ENCODE measurements at regions not wholly inside any gene's neighbourhood (a gene's known extent, or its start where the extent isn't known, plus 50 kb on each side); places are given as distances from the start of the nearest gene placed in this dataset.

GRCh38 chr12:38484821-38485449, 168.4 kb downstream of the ALG10B start (continued):
- no peak for TF ChIP-seq ZNF79 (CRISPR knock-in tag; IDR thresholded peaks at IDR 0.05; ENCODE audit: low read depth)

GRCh38 chr12:38488866-38489265, 172.3 kb downstream of the ALG10B start:
- Histone ChIP-seq H3K4me2 (ENCODE audit: insufficient read depth, low read length) (no peak overlapping the region), H2AFZ (ENCODE audit: low read depth, low read length) (no peak overlapping the region), H3K4me1 (replicated peaks in 1 of 2; ENCODE audit: control insufficient read depth in 2 of 2, insufficient read depth in 2 of 2, low read length in 2 of 2) (no peaks in the 10 kb centered on the region), H3K79me2 (ENCODE audit: control insufficient read depth, insufficient read depth, low read length) (no peaks in the 10 kb centered on the region), H3K9ac (ENCODE audit: insufficient read depth in 1 of 2, low read depth in 2 of 2, low read length in 2 of 2) (no peak overlapping the region), H3K9me3 (replicated peaks; ENCODE audit: control insufficient read depth, insufficient read depth, low read depth, low read length) (no peaks in the 10 kb centered on the region), H3K4me3 (no peak overlapping the region), H3K36me3 (ENCODE audit: control insufficient read depth, insufficient read depth, low read length) (no peaks in the 10 kb centered on the region), H3K27ac (ENCODE audit: extremely low read depth, low read depth, low read length) (no peak overlapping the region), H3K27me3 (ENCODE audit: control insufficient read depth in 2 of 2, insufficient read depth in 2 of 2, low read length in 2 of 2) (no peaks in the 10 kb centered on the region), H4K20me1 (replicated peaks; ENCODE audit: control insufficient read depth, insufficient read depth, low read length) (no peaks in the 10 kb centered on the region), H3K9me1 (ENCODE audit: control insufficient read depth, insufficient read depth, low read length) (no peaks in the 10 kb centered on the region)
- intact Hi-C loops (cut with micrococcal nuclease) = no loop called here
- no peak for TF ChIP-seq SIRT6 (IDR thresholded peaks at IDR 0.05; ENCODE audit: low read depth, low read length)
- no peak for TF ChIP-seq SNAPC5 (CRISPR knock-in tag; IDR thresholded peaks at IDR 0.05)
- TF ChIP-seq HIVEP1 (CRISPR knock-in tag; IDR thresholded peaks at IDR 0.05) = no peak
- TF ChIP-seq ID3 (CRISPR knock-in tag; IDR thresholded peaks at IDR 0.05) = no peak
- no peak for TF ChIP-seq ID3 (tag; IDR thresholded peaks at IDR 0.05)
- no peak for TF ChIP-seq HDAC1 (IDR thresholded peaks at IDR 0.05)
- TF ChIP-seq ZNF551 (CRISPR knock-in tag; IDR thresholded peaks at IDR 0.05) = no peak
- TF ChIP-seq RBM34 (IDR thresholded peaks at IDR 0.05; ENCODE audit: borderline replicate concordance, insufficient read depth, low read length) = no peak
- no peak for TF ChIP-seq ZFP36 (IDR thresholded peaks at IDR 0.05; ENCODE audit: low read depth, low read length, partially characterized antibody)
- WGBS (ENCODE audit: insufficient coverage, low coverage, missing lambda C conversion rate) = 0% methylated on average over 2 of the region's 2 CpGs
- no peak for FAIRE-seq
- no TSS peak for BruUV-seq (replicated peaks)
- CTCF ChIA-PET (ENCODE audit: low intra/inter-chr PET ratio) = no interaction called here
- DNase-seq (ENCODE audit: extremely low read depth in 1 of 4, low spot score in 3 of 4) = no peak
- no peak for ATAC-seq
- POLR2A ChIA-PET = no interaction called here
- in situ Hi-C loops (cut with MboI) = no loop called here
